ENCODE measurements at regions not wholly inside any gene's neighbourhood (a gene's known extent, or its start where the extent isn't known, plus 50 kb on each side); places are given as distances from the start of the nearest gene placed in this dataset.
A peak's percentile ranks its signal among the peaks of the same experiment; 100 is the strongest.

- TF ChIP-seq CTCF (IDR thresholded peaks at IDR 0.05; ENCODE audit: low read depth, low read length, missing input control) (peak; percentile 35), SP1 (IDR thresholded peaks at IDR 0.05) (no peak), MAX (IDR thresholded peaks at IDR 0.05) (no peak), YY1 (IDR thresholded peaks at IDR 0.05) (no peak), REST (IDR thresholded peaks at IDR 0.05) (no peak), ZBTB33 (IDR thresholded peaks at IDR 0.05) (no peak)
These were observed 173.5 kb upstream of the LSM14A start for GRCh38 chr19:33998739-33999345.

Data from liver (tissue), 3 donors.